ENCODE measurements at regions not wholly inside any gene's neighbourhood (a gene's known extent, or its start where the extent isn't known, plus 50 kb on each side); places are given as distances from the start of the nearest gene placed in this dataset.

DNA sequence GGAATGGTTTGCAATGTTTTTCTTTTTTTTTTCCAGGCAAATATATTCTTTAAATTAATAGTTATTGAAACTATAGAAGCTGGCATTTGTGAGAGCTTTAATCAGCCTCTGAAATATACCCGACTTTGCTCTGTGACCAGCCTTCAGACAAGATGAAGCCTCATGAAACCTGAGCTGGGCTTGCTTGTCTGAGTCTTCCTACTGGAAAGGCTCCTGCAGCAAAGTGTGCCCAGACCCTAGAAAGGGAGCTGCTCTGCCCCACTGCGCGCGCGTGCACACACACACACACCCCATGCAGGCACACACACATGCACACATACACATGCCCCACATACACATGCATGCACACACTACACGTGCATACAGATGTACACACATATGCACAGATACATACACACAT, 203.3 kb upstream of the NT5C1B start:
- TF ChIP-seq, protein P1, sequence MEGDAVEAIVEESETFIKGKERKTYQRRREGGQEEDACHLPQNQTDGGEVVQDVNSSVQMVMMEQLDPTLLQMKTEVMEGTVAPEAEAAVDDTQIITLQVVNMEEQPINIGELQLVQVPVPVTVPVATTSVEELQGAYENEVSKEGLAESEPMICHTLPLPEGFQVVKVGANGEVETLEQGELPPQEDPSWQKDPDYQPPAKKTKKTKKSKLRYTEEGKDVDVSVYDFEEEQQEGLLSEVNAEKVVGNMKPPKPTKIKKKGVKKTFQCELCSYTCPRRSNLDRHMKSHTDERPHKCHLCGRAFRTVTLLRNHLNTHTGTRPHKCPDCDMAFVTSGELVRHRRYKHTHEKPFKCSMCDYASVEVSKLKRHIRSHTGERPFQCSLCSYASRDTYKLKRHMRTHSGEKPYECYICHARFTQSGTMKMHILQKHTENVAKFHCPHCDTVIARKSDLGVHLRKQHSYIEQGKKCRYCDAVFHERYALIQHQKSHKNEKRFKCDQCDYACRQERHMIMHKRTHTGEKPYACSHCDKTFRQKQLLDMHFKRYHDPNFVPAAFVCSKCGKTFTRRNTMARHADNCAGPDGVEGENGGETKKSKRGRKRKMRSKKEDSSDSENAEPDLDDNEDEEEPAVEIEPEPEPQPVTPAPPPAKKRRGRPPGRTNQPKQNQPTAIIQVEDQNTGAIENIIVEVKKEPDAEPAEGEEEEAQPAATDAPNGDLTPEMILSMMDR (conservative IDR thresholded peaks at IDR 0.05; ENCODE audit: low read length), result no peak
- no peak for TF ChIP-seq EZH2phosphoT487 (IDR thresholded peaks at IDR 0.05; ENCODE audit: borderline replicate concordance)

Measured in Loucy (cell line).